Endodermal cell (in vitro differentiated cells): ENCODE measurements at regions not wholly inside any gene's neighbourhood (a gene's known extent, or its start where the extent isn't known, plus 50 kb on each side); places are given as distances from the start of the nearest gene placed in this dataset.

Source experiments
- DNase-seq: peaks from one replicate; pipeline ENCODE4 v3.0.0-alpha.2; 2017
- H3K27ac ChIP-seq: 2 replicates; pipeline ENCODE4 v1.5.1; 2013; ENCODE audit warnings: mild to moderate bottlenecking, low read depth, low read length, moderate library complexity
- H3K27me3 ChIP-seq: 2 replicates; pipeline ENCODE4 v1.6.1; 2013; ENCODE audit warnings: mild to moderate bottlenecking, low read length, moderate library complexity; ENCODE audit not compliant: insufficient read depth, control insufficient read depth, poor library complexity, severe bottlenecking
- H3K36me3 ChIP-seq: 2 replicates; pipeline ENCODE4 v1.7.0; 2013; ENCODE audit warnings: mild to moderate bottlenecking, low read length, moderate library complexity; ENCODE audit not compliant: control insufficient read depth, insufficient read depth
- H3K4me1 ChIP-seq: one replicate; pipeline ENCODE4 v1.7.0; 2013; ENCODE audit warnings: low read length; ENCODE audit not compliant: control insufficient read depth, insufficient read depth
- H3K4me3 ChIP-seq: 2 replicates; pipeline ENCODE4 v1.5.1; 2013; ENCODE audit warnings: mild to moderate bottlenecking, low read length, moderate library complexity
- H3K9ac ChIP-seq: 2 replicates; pipeline ENCODE4 v1.6.1; 2013; ENCODE audit warnings: mild to moderate bottlenecking, low read length, moderate library complexity; ENCODE audit not compliant: poor library complexity, severe bottlenecking; ENCODE audit errors: extremely low read depth
- H3K9me3 ChIP-seq: 2 replicates; pipeline ENCODE4 v1.6.1; 2013; ENCODE audit warnings: mild to moderate bottlenecking, low read length, moderate library complexity; ENCODE audit not compliant: control insufficient read depth
- H3K27ac Mint-ChIP-seq: 2 replicates; pipeline ENCODE4 v1.8.0; 2020; ENCODE audit warnings: mixed read lengths
- H3K27me3 Mint-ChIP-seq: 2 replicates; pipeline ENCODE4 v1.8.0; 2021; ENCODE audit warnings: mild to moderate bottlenecking, mixed read lengths; ENCODE audit not compliant: insufficient read depth
- H3K36me3 Mint-ChIP-seq: 2 replicates; pipeline ENCODE4 v1.8.0; 2020; ENCODE audit warnings: low read depth, mixed read lengths
- H3K4me1 Mint-ChIP-seq: 2 replicates; pipeline ENCODE4 v1.8.0; 2020; ENCODE audit warnings: mixed read lengths
- H3K4me3 Mint-ChIP-seq: 2 replicates; pipeline ENCODE4 v1.8.0; 2020; ENCODE audit warnings: mild to moderate bottlenecking, moderate library complexity, mixed read lengths
- H3K9me3 Mint-ChIP-seq: 2 replicates; pipeline ENCODE4 v1.8.0; 2020; ENCODE audit warnings: mild to moderate bottlenecking, mixed read lengths
- CTCF ChIP-seq: fragments of 200-600 bp; sonication (generic); conservative IDR thresholded peaks from 2 replicates; pipeline ENCODE4 v1.5.0; 2021; ENCODE audit warnings: antibody characterized with exemption, mild to moderate bottlenecking
- WGBS, 2 experiments: methylation state at CpG; one replicate each; pipeline versions ENCODE4 v1.1.5 to v1.1.7; 2013; ENCODE audit warnings: missing lambda C conversion rate in 2 of 2, mixed read lengths in 1 of 2; ENCODE audit not compliant: insufficient coverage in 1 of 2, insufficient read length in 1 of 2; 5-methylcytosine and 5-hydroxymethylcytosine counted together

DNA sequence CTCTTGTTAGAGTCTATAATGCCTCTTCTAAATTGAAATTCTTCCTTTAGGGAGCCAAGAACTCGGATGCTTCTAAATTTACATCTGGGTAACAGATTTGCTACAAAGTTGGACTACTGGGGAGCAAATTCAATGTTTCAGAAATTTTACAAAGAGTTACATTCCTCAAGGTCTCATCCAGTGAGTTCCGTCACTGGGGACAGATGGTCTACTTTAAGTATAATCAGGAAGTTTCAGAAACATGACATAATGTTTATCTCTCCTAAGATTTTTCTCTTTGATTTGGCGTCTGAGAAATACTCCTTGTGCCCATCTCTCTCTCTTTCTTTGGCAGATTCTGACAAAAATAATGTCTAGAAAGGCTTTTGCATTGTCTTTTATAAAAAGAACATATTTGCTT is 81.5 kb upstream of the MBNL2 start:
- 92 to 94% methylated on average over 2 to 3 of the region's 3 CpGs for WGBS, 2 experiments
- H3K9ac ChIP-seq: no peak overlapping the region
- H3K4me3 ChIP-seq: no peak overlapping the region
- H3K27ac ChIP-seq: no peak overlapping the region
- H3K4me1 Mint-ChIP-seq: peaks cover 20% of the 10 kb centered on the region
- H3K4me3 Mint-ChIP-seq: no peak overlapping the region
- no peaks in the 10 kb centered on the region for H3K27me3 ChIP-seq
- H3K9me3 Mint-ChIP-seq: no peaks in the 10 kb centered on the region
- H3K9me3 ChIP-seq: no peaks in the 10 kb centered on the region
- no peak overlapping the region for H3K27ac Mint-ChIP-seq
- peaks cover 7% of the 10 kb centered on the region for H3K4me1 ChIP-seq
- H3K36me3 ChIP-seq: no peaks in the 10 kb centered on the region
- peaks cover 55% of the 10 kb centered on the region for H3K27me3 Mint-ChIP-seq
- no peaks in the 10 kb centered on the region for H3K36me3 Mint-ChIP-seq
- TF ChIP-seq CTCF: no peak
- no peak for DNase-seq

DNA sequence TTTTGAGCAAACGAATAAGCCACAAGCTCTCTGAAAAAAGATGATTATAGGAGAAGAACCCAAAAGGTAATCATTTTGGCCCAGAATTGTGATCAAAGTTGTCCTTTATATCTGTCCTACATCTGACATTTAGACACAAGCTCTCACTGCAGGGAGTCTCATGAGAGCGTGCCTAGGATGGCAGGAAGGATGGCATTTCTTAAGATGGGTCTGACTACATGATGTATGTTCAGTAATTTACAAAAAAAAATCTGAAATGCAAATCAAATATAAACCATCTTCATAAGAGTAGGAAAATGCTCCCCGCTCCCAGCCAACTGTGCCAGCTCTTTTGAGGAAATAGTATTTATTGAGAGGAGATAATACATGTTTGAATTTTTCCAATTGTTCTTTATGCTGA is 81.0 kb upstream of the MBNL2 start:
- Histone ChIP-seq H3K4me3 (no peak overlapping the region), H3K4me1 (peaks cover 7% of the 10 kb centered on the region), H3K27me3 (no peaks in the 10 kb centered on the region), H3K9me3 (no peaks in the 10 kb centered on the region), H3K36me3 (no peaks in the 10 kb centered on the region), H3K27ac (no peak overlapping the region), H3K9ac (no peak overlapping the region)
- 60 to 78% methylated on average over 1 to 3 of the region's 3 CpGs for WGBS, 2 experiments
- Mint-ChIP-seq H3K9me3 (no peaks in the 10 kb centered on the region), H3K4me1 (peaks cover 20% of the 10 kb centered on the region), H3K4me3 (peak overlapping the region; percentile 5), H3K27ac (no peak overlapping the region), H3K27me3 (peaks cover 55% of the 10 kb centered on the region), H3K36me3 (no peaks in the 10 kb centered on the region)
- DNase-seq: no peak
- TF ChIP-seq CTCF: no peak

- H3K9me3 ChIP-seq: no peaks in the 10 kb centered on the region
- peaks cover 57% of the 10 kb centered on the region for H3K27me3 Mint-ChIP-seq
- no peaks in the 10 kb centered on the region for H3K36me3 Mint-ChIP-seq
- 0 to 8% methylated on average over 3 to 5 of the region's 5 CpGs for WGBS, 2 experiments
- no peak overlapping the region for H3K27ac ChIP-seq
- no peaks in the 10 kb centered on the region for H3K9me3 Mint-ChIP-seq
- H3K4me1 ChIP-seq: peaks cover 7% of the 10 kb centered on the region
- peak; percentile 88 for DNase-seq
- H3K4me1 Mint-ChIP-seq: peaks cover 20% of the 10 kb centered on the region
- H3K4me3 ChIP-seq: peak overlapping the region; percentile 31
- H3K27me3 ChIP-seq: no peaks in the 10 kb centered on the region
- H3K4me3 Mint-ChIP-seq: peak overlapping the region; percentile 5
- no peak overlapping the region for H3K9ac ChIP-seq
- H3K36me3 ChIP-seq: no peaks in the 10 kb centered on the region
- no peak for TF ChIP-seq CTCF
- H3K27ac Mint-ChIP-seq: peak overlapping the region; percentile 73
These were observed 80.5 kb upstream of the MBNL2 start for GRCh38 chr13:97141564-97142005.
